Vagina (tissue), 2 donors: ENCODE measurements at regions not wholly inside any gene's neighbourhood (a gene's known extent, or its start where the extent isn't known, plus 50 kb on each side); places are given as distances from the start of the nearest gene placed in this dataset.

Experiments used
- CTCF ChIP-seq, 3 experiments: fragments of 450-650 bp in 2 of 3; fragments of 200-600 bp in 1 of 3; sonication (generic) in 1 of 3; IDR thresholded peaks; one replicate each; pipeline ENCODE4 v1.5.1; 2017 to 2019; ENCODE audit warnings: antibody characterized with exemption in 3 of 3, mild to moderate bottlenecking in 2 of 3, moderate library complexity in 2 of 3
- POLR2A ChIP-seq, 2 donors: fragments of 450-650 bp; IDR thresholded peaks; one replicate each; pipeline ENCODE4 v1.6.1; 2017; ENCODE audit warnings: antibody characterized with exemption in 2 of 2, mild to moderate bottlenecking in 2 of 2, moderate library complexity in 2 of 2
- POLR2AphosphoS5 ChIP-seq, 2 donors: sonication (generic); formaldehyde crosslinking; IDR thresholded peaks; one replicate each; pipeline ENCODE4 v1.9.0; 2017; ENCODE audit warnings: antibody characterized with exemption in 2 of 2, mild to moderate bottlenecking in 2 of 2, low read depth in 1 of 2; ENCODE audit not compliant: insufficient read depth in 1 of 2

GRCh38 chr5:12204761-12205160 is 300.5 kb upstream of the CTNND2 start:
- TF ChIP-seq CTCF (IDR thresholded peaks at IDR 0.05) (no peak), POLR2A (IDR thresholded peaks at IDR 0.05) (no peak), POLR2AphosphoS5 (IDR thresholded peaks at IDR 0.05; ENCODE audit: insufficient read depth in 1 of 2, low read depth in 1 of 2) (no peak)
